ENCODE measurements at regions not wholly inside any gene's neighbourhood (a gene's known extent, or its start where the extent isn't known, plus 50 kb on each side); places are given as distances from the start of the nearest gene placed in this dataset.

GRCh38 chr12:66903782-66904396, 225.0 kb upstream of the GRIP1 start:
- TF ChIP-seq CTCF (IDR thresholded peaks at IDR 0.05) = no peak
- no peak for TF ChIP-seq POLR2A (IDR thresholded peaks at IDR 0.05)

All from breast epithelium (tissue), 3 donors.